Testis (tissue), 2 donors: ENCODE measurements at regions not wholly inside any gene's neighbourhood (a gene's known extent, or its start where the extent isn't known, plus 50 kb on each side); places are given as distances from the start of the nearest gene placed in this dataset.

Experiments
- DNase-seq: peaks from one replicate; pipeline ENCODE4 v3.0.0-alpha.2; 2019
- H3K27ac ChIP-seq, 2 donors: fragments of 200-600 bp; sonication (generic); one replicate each; pipeline ENCODE4 v1.5.1; 2019
- H3K27me3 ChIP-seq: fragments of 200-600 bp; sonication (generic); one replicate; pipeline ENCODE4 v1.5.1; 2019
- H3K36me3 ChIP-seq: fragments of 200-600 bp; sonication (generic); one replicate; pipeline ENCODE4 v1.5.1; 2017; ENCODE audit warnings: low read depth; ENCODE audit errors: missing control alignments
- H3K4me1 ChIP-seq: fragments of 200-600 bp; sonication (generic); one replicate; pipeline ENCODE4 v1.5.1; 2019
- H3K4me3 ChIP-seq, 2 donors: fragments of 200-600 bp; sonication (generic); one replicate each; pipeline ENCODE4 v1.5.1; 2017 to 2019
- H3K9me3 ChIP-seq: fragments of 200-600 bp; sonication (generic); one replicate; pipeline ENCODE4 v1.5.1; 2017
- POLR2A ChIP-seq: fragments of 450-650 bp; IDR thresholded peaks from one replicate; pipeline ENCODE4 v1.6.1; 2017; ENCODE audit warnings: antibody characterized with exemption, mild to moderate bottlenecking, moderate library complexity
- WGBS, 2 donors: methylation state at CpG; one replicate each; pipeline ENCODE4 v1.1.5; 2018; 5-methylcytosine and 5-hydroxymethylcytosine counted together
- intact Hi-C: fragments of 100-400 bp; cut with DNase I; formaldehyde crosslinking; loops from one replicate; pipeline ENCODE4 v1.15.1; 2023; ENCODE audit warnings: low total_unique reads
- TF ChIP-seq, protein P1 (sequence below), 3 experiments: fragments of 450-650 bp in 2 of 3; fragments of 200-600 bp in 1 of 3; sonication (generic) in 1 of 3; IDR thresholded peaks; one replicate each; pipeline ENCODE4 v1.5.1; 2016 to 2019; ENCODE audit warnings: antibody characterized with exemption in 3 of 3, mild to moderate bottlenecking in 2 of 3, moderate library complexity in 1 of 3

DNA sequence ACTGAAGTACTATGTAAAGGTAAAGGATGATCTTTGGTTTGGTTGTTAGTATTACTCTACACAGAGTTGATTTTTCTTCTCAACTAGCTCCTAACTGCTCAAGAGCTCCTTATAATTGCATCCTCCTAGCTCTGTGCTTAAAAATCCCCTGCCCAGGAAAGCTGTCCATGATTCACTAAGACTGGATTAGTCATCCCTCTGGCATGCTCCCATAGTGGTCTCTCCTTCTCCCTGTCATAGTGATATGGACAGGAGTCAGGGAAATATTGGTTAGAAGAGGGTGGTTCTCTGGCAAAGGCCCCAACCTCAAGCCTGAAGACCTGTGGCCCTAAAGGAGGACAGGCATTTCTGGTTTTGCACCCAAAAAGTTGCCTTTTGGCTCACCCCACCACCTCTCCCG is 242.3 kb upstream of the KCNIP4 start:
- Histone ChIP-seq H3K27me3 (no peaks in the 10 kb centered on the region), H3K36me3 (no peaks in the 10 kb centered on the region), H3K27ac (no peak overlapping the region), H3K4me3 (no peak overlapping the region), H3K9me3 (no peaks in the 10 kb centered on the region), H3K4me1 (no peaks in the 10 kb centered on the region)
- intact Hi-C loops = no loop called here
- DNase-seq = no peak
- WGBS, 2 donors = 70 to 86% methylated on average over 1 of the region's 1 CpG
- TF ChIP-seq, protein P1, sequence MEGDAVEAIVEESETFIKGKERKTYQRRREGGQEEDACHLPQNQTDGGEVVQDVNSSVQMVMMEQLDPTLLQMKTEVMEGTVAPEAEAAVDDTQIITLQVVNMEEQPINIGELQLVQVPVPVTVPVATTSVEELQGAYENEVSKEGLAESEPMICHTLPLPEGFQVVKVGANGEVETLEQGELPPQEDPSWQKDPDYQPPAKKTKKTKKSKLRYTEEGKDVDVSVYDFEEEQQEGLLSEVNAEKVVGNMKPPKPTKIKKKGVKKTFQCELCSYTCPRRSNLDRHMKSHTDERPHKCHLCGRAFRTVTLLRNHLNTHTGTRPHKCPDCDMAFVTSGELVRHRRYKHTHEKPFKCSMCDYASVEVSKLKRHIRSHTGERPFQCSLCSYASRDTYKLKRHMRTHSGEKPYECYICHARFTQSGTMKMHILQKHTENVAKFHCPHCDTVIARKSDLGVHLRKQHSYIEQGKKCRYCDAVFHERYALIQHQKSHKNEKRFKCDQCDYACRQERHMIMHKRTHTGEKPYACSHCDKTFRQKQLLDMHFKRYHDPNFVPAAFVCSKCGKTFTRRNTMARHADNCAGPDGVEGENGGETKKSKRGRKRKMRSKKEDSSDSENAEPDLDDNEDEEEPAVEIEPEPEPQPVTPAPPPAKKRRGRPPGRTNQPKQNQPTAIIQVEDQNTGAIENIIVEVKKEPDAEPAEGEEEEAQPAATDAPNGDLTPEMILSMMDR (IDR thresholded peaks at IDR 0.05) = no peak
- no peak for TF ChIP-seq POLR2A

DNA sequence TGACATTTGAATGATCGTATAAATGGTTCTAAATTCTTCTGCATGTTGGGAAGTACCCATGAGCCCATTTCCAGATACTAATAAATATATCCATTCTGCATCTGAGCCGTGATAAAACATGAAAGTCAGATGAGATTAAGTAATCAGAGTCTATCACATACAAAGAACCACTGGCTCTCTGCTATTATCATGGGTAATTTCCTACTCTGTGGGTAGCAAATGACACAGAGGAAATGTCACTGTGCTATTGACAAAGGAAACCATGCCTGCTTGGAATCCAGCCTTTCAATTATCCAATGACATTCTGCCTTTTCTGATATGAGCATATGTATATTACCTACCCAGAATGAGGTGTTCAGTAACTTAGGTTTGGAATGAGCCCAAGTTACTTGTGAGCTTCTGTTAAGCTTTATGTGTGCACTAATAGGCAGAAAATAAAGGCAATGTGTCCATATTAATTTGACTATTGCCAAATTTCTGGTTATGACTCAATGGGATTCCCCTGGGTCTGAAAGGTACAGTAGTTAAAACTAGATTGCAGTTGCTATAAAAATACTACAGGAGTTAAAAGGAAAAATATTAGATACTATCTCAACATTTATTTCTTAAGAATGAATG is 238.7 kb upstream of the KCNIP4 start:
- Histone ChIP-seq H3K4me1 (no peaks in the 10 kb centered on the region), H3K36me3 (no peaks in the 10 kb centered on the region), H3K9me3 (no peaks in the 10 kb centered on the region), H3K27me3 (no peaks in the 10 kb centered on the region), H3K4me3 (no peak overlapping the region), H3K27ac (no peak overlapping the region)
- 83 to 85% methylated on average over 2 of the region's 2 CpGs for WGBS, 2 donors
- DNase-seq = no peak
- TF ChIP-seq POLR2A = no peak
- TF ChIP-seq, protein P1 (IDR thresholded peaks at IDR 0.05) = no peak
- intact Hi-C loops = no loop called here

DNA sequence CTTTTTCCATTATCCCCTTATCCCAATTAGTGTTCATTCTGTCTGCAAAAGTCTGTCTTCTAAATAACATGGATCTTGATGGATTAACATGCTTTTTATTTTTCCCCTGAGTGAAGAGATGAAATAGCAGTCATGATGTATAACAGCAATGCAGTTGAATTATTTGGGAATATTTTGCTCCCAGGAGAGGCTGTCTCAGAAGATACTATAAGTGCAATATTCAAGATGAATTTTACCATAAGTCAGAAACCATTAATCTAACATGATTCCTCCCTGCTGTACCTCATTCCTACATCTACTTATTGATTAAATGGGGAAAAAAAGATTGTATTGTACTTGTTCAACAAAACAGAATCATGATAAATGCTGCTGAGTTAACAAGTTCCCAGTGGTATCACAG is 233.2 kb upstream of the KCNIP4 start:
- intact Hi-C loops = no loop called here
- H3K36me3 ChIP-seq = no peaks in the 10 kb centered on the region
- no peak overlapping the region for H3K4me3 ChIP-seq
- H3K27ac ChIP-seq = no peak overlapping the region
- DNase-seq = no peak
- TF ChIP-seq, protein P1 (IDR thresholded peaks at IDR 0.05) = no peak
- H3K9me3 ChIP-seq = no peaks in the 10 kb centered on the region
- no peaks in the 10 kb centered on the region for H3K27me3 ChIP-seq
- H3K4me1 ChIP-seq = no peaks in the 10 kb centered on the region

DNA sequence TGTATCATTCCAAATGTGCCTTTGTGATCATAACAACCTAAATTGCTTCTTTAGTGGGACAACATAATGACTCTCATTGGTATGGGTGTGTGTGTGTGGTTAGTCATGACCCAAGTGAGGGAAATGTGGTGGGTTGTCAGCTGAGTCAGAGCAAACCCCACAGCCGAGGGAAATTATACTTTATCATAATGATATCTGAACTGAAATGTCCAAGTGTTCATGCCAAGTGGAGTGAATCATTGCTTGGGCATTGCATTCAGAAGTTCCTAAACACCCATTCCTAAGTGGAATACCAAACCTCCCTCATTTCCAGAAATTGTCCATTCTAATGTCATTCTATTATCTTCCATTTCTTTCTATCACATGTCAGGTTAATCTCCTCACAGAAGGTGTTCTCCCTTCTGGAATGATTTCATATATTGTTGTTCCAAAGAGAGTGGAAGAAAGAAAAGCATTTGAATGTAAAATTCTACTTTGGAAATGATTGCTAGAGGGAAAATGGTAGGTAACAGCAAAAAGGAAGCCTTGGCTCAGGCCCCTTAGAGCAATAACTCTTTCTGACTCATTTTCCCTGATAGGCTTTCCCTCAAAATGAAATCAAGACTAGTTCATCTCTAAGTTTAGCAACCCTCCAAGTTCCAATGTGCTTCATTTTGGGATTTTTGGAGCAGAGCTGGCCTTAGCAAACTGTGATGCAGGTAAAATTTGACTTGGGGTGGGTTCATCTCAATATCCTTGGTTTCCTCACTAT is 230.7 kb upstream of the KCNIP4 start:
- no peak for DNase-seq
- 54 to 73% methylated on average over 1 of the region's 1 CpG for WGBS, 2 donors
- no peaks in the 10 kb centered on the region for H3K27me3 ChIP-seq
- no peaks in the 10 kb centered on the region for H3K9me3 ChIP-seq
- intact Hi-C loops = no loop called here
- no peaks in the 10 kb centered on the region for H3K4me1 ChIP-seq
- H3K27ac ChIP-seq = no peak overlapping the region
- H3K4me3 ChIP-seq = no peak overlapping the region
- no peaks in the 10 kb centered on the region for H3K36me3 ChIP-seq
- TF ChIP-seq, protein P1 (IDR thresholded peaks at IDR 0.05) = no peak
- no peak for TF ChIP-seq POLR2A

DNA sequence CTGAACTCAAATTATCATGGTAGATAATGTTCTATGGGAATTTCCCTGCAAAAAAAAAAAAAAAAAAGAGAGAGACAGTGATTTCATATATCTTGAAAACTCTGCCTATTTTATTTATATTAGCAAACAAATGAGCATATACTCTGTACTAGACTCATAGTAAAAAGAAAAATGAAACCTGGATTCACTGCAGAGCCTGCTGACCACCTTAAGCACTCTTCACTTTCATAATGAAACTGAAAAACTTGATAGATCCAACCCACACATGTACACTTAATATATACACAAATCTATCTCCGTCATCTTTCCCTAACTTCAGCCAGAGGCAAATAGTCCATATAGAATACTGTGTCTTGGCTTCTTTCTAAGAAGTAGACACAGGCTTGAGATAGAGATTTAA is 226.1 kb upstream of the KCNIP4 start:
- 64 to 79% methylated on average over 1 of the region's 1 CpG for WGBS, 2 donors
- TF ChIP-seq POLR2A = no peak
- H3K27me3 ChIP-seq = no peaks in the 10 kb centered on the region
- H3K9me3 ChIP-seq = no peaks in the 10 kb centered on the region
- no peaks in the 10 kb centered on the region for H3K36me3 ChIP-seq
- no peak for DNase-seq
- no peak overlapping the region for H3K4me3 ChIP-seq
- H3K4me1 ChIP-seq = no peaks in the 10 kb centered on the region
- H3K27ac ChIP-seq = no peak overlapping the region
- intact Hi-C loops = no loop called here
